ENCODE measurements at regions not wholly inside any gene's neighbourhood (a gene's known extent, or its start where the extent isn't known, plus 50 kb on each side); places are given as distances from the start of the nearest gene placed in this dataset.

- no peak for DNase-seq
Observed at GRCh38 chr22:47576908-47577307, 814.5 kb downstream of the TBC1D22A start.

GRCh38 chr22:47575291-47575690, 812.8 kb downstream of the TBC1D22A start:
- DNase-seq: no peak

DNA sequence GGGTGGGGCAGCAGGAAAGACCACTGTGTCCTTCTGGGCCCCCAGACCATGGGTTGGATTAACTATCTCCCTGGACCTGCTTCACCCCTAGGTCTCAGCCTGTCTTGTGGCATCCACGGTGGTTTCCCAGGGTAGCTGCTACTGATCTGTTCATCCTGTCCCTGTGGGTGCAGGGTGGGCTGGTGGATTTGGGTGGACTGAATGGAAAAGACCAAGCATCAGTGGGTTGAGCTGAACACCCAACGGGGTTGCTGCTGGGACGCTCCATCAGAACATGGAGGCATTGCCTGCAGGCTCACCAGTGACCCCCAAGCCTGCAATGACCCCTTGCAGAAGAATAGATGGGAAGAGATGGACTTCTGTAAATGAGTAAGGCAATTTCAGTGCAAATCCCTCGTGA, 812.1 kb downstream of the TBC1D22A start:
- DNase-seq: no peak

- no peak for DNase-seq
Observed at GRCh38 chr22:47573141-47573540, 810.7 kb downstream of the TBC1D22A start.

- DNase-seq: no peak
Observed at GRCh38 chr22:47572443-47572842, 810.0 kb downstream of the TBC1D22A start.

DNA sequence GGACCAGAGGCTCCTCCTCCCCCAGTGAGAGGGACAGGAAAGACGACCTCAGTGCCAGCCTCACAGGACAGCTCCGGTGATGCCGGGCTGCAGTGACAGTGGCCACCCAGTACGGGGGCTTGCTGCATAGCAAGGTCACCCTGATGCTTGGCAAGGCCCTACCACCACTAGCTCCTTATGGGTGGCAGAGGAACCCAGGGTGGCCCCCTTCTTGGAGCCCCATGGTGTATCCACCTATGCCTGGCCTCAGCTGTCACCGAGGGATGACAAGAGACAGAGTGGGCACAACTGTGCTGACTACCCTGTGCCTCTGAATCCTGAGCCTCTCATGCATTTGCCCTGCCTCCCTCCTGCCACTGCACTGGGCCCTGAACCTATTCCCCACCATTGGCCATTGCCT, 809.2 kb downstream of the TBC1D22A start:
- DNase-seq: no peak

- DNase-seq: no peak
Observed at GRCh38 chr22:47570851-47571250, 808.4 kb downstream of the TBC1D22A start.

DNA sequence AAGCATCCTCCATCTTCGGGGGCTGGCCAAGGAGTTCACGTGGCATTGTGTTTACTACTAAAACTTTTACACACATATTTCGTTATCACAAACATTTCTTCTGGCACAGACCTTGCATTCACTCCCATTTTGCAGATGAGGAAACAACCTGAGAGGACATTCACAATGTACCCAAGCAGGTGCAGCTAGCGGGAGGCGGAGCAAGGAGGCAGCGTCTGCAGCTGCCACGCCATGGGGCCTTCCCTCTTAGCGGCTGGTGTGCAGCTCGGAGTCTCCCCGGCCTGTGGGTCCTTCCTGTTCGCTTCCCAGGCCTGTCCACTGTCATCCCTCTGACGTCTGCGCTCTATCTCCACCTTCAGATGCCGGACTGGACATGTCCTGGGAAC, 807.8 kb downstream of the TBC1D22A start:
- DNase-seq: no peak

DNA sequence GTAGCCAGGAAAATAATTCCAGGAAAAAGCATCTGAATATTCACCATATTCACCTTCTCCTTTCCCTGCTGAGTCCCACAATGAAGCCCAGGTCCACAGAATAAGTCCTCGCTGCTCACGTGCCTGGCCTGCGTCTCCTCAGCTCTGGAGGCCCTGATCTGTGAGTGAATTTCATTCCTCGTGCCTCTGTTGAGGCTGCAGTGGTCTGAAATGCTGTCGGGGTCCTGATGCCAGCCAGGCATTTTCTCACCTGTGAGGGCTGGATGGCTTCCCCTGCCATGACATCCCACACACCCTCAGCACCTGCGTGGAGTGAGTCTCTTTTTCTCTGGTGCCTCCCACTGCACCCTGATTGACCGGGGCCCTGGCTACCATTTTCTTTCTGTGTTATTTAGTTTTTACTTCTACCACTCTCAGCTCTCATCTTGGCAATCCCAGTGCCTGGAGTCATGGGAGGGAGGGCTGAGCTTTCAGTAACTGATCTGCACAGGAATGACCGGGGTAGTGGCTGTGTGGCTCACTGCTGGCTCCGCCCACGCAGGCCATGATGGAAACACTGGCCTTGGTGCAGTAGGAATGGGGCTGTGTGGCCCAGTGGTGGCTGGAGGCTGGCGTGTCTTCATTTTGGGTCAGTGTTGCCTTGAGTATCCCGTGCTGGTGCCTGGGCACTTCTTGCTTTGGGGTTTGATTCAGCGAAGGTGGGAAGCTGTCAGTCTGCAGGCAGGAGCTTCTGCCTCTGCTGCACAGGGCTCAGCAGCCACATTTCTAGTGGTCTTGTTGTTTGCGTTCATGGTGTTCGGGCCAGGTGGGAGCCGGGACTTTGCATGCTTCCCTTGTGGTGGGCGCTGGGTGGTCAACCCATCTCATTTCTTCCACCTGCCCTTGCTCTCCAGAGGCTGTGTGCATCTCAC, 807.2 kb downstream of the TBC1D22A start:
- DNase-seq: no peak

DNA sequence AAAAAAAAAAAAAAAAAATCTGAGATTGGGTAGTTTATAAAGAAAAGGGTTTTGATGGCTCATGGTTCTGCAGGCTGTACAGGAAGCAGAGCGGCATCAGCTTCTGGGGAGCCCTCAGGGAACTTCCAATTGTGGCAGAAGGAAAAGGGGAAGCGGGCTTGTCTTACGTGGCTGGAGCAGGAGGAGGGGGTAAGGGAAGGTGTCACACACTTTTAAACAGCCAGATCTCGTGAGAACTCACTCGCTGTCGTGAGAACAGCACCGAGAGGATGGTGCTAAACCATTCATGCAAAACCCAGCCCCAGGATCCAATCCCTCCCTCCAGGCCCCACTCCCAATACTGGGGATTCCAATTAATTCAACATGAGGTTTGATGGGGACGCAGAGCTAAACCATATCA, 806.2 kb downstream of the TBC1D22A start:
- DNase-seq: no peak

- DNase-seq: no peak
Observed at GRCh38 chr22:47567126-47568090, 805.0 kb downstream of the TBC1D22A start.

DNA sequence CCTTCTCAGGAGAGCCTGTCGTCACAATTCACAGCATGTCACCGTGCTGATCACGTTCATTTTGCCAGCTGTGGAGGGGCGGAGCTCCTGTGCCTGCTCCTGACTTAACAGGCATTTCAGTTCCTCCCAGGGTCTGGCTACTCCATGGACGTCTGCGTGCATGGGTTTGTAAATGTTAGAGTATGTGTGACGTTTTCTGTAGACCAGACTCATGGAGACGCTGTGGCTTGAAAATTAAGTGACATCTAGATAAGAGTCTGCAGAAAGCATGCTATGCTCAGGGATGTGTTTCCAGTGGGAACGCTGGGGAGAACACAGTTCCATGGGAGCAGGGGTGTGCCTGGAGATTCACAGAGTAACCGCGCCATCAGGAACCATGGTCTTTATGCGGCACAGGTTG, 804.0 kb downstream of the TBC1D22A start:
- DNase-seq: no peak

- no peak for DNase-seq
Observed at GRCh38 chr22:47565607-47566006, 803.2 kb downstream of the TBC1D22A start.

DNA sequence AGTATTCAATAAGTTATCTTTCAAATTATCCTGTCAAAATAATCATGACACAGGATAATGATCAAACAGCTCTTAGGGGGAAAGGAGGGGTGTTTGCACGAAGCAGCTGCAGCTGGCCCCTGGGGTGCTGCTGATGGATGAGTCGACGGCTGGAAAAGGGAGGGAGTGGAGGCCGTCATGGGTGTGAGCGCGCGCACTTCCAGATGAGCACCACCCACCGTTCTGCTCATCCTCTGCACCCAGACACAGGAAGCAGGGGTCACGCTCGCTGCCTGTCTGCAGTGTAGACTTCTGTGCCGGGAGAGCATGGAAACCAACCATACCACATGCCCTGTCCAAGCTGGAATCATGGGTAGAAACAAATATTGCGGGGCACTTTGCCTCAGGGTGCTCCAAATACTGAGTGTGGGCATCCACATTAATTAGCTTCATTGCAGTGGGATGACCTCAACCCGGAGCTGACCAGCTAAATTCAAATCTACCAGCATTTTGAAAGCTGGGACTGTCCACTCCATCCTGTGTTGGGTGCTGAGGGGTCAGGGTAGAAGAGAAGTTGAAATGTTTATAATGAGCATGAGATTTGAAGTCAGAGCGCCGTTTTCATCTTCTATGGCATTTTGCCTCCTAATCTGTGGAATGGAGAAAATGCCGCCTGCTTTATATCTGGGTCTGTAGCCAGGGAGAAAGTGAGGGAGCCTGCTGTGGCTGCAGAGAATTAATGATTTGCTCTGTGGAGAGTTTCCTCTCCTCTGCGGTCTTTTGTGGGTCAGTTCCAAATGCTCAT, 802.4 kb downstream of the TBC1D22A start:
- no peak for DNase-seq

- no peak for DNase-seq
Observed at GRCh38 chr22:47564158-47564450, 801.7 kb downstream of the TBC1D22A start.

DNA sequence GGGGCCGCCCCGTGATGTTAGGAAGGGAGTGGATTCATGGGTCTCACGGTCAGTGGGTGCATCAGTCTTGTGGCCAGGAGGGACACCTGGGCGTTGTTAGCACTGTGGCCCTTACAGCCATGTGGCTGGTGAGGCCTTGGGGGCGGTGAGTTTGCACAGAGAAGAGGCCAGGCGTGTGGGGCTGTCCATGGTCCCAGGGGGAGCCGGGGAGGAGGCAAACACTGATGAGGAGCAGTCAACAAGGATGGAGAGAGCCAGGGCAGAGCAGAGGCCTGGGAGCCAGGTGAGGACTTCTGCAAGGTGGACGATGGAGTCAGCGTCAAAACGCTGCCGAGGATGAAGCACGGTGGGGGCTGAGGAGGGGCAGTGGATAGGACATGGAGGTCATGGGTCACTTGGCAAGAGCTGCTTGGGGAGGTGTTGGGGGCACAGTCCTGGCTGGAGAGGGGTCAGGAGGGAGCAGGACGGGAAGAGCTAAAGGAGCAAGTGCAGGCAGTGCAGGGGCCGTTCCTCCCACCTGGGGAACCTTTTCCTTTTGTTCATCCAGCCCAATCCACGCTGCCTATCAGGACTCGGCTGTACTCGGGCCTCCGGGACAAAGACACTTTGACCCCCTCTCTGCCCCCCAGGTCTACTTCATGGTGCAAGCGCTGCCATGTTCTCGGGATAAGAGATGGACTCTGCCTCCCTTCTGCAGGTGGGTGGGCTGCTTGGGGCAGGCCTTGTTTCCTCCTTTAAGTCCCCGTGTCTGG, 801.1 kb downstream of the TBC1D22A start:
- no peak for DNase-seq

- no peak for DNase-seq
Observed at GRCh38 chr22:47561766-47562165, 799.3 kb downstream of the TBC1D22A start.

DNA sequence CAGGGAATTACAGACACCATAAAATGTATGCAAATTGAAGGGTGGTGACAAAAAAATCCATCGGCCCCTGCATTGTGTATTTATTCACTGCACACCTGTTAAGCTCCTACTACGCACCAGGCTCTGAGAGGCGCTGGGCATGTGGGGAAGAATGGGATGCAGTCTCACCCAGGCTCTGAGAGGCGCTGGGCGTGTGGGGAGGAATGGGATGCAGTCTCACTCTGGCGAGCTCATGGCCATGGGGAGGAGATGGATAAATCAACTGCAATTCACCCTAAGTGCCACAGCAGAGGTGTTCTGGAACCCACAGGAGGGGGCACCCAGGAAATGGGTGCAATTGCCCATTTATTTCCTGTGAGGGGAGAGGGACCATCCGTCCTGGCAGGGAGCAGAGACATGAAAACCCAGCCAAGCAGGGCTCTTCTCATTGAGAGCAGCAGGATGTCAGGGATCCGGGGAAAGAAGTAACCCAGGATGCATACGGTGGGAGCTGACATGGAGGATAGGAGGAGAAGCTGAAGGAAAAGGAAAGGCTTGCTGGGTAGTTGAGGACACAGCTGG, 798.7 kb downstream of the TBC1D22A start:
- DNase-seq: no peak

- DNase-seq: no peak
Observed at GRCh38 chr22:47558828-47559700, 796.6 kb downstream of the TBC1D22A start.

DNA sequence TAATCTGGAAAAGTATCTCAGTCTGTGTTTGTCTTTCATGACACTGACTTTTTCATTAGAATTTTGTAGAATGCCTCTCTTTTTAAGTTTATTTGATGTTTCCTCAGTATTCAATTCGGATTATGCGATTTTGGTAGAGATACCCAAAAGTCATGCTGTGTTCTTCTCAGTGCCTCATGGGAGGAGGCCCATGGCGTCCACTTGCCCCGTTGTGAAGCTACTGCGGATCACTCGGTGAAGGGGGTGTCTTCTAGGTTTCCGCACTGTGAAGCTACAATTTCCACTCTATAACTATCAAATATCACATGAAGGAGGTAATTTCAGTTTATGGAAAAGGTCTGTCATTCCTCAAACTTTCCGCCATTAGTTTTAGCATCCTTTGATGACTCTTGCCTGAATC, 794.0 kb downstream of the TBC1D22A start:
- DNase-seq: no peak

DNA sequence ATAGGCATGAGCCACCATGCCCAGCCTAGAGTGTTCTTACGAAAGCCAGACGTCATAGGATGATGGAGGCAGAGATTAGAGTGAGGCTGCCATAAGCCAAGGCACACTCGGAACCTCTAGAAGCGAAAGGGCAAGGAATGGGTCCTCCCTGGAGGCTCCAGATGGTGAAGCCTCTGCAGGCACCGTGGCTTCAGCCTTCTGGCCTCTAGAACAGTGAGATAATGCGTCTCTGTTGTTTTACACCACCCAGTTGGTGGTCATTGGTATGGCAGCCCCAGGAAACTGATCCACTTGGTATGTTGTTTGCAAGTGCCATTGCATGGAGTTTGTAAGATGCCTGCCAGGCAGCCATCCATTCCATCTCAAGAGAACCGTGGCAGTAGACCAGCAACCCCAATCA, 791.0 kb downstream of the TBC1D22A start:
- no peak for DNase-seq
